Tibial nerve (tissue), 3 donors: ENCODE measurements at regions not wholly inside any gene's neighbourhood (a gene's known extent, or its start where the extent isn't known, plus 50 kb on each side); places are given as distances from the start of the nearest gene placed in this dataset.

Experiments
- POLR2A ChIP-seq, 2 donors: fragments of 450-650 bp; IDR thresholded peaks; one replicate each; pipeline ENCODE4 v1.6.1; 2017; ENCODE audit warnings: antibody characterized with exemption in 2 of 2, mild to moderate bottlenecking in 2 of 2, moderate library complexity in 2 of 2
- TF ChIP-seq, protein P1 (sequence below), 5 experiments: fragments of 200-600 bp in 3 of 5; fragments of 450-650 bp in 2 of 5; sonication (generic) in 3 of 5; IDR thresholded peaks; one replicate each; pipeline ENCODE4 v1.5.1; 2016 to 2019; ENCODE audit warnings: antibody characterized with exemption in 5 of 5, mild to moderate bottlenecking in 3 of 5, moderate library complexity in 2 of 5

- TF ChIP-seq, protein P1, sequence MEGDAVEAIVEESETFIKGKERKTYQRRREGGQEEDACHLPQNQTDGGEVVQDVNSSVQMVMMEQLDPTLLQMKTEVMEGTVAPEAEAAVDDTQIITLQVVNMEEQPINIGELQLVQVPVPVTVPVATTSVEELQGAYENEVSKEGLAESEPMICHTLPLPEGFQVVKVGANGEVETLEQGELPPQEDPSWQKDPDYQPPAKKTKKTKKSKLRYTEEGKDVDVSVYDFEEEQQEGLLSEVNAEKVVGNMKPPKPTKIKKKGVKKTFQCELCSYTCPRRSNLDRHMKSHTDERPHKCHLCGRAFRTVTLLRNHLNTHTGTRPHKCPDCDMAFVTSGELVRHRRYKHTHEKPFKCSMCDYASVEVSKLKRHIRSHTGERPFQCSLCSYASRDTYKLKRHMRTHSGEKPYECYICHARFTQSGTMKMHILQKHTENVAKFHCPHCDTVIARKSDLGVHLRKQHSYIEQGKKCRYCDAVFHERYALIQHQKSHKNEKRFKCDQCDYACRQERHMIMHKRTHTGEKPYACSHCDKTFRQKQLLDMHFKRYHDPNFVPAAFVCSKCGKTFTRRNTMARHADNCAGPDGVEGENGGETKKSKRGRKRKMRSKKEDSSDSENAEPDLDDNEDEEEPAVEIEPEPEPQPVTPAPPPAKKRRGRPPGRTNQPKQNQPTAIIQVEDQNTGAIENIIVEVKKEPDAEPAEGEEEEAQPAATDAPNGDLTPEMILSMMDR (IDR thresholded peaks at IDR 0.05): no peak
- TF ChIP-seq POLR2A (IDR thresholded peaks at IDR 0.05): no peak
Observed at GRCh38 chr12:105855361-105856047, 283.2 kb downstream of the NUAK1 start.
